Esophagus squamous epithelium (tissue), 5 donors: ENCODE measurements at regions not wholly inside any gene's neighbourhood (a gene's known extent, or its start where the extent isn't known, plus 50 kb on each side); places are given as distances from the start of the nearest gene placed in this dataset.
"Not testable (repeated sequence)": the region's sequence is repeated elsewhere in the genome, so short reads cannot be mapped to it uniquely, and the experiment has no call there.

Source experiments
- DNase-seq: peaks from one replicate; lab custom pipeline; 2025; lab: John Stamatoyannopoulos, UW
- H3K27ac ChIP-seq, 4 donors: fragments of 200-600 bp; sonication (generic); one replicate each; pipeline ENCODE4 v1.5.1; 2016 to 2019; ENCODE audit warnings: mild to moderate bottlenecking in 1 of 4
- H3K27me3 ChIP-seq, 4 donors: fragments of 200-600 bp; sonication (generic); 1 replicate in 3 of 4; 2 replicates in 1 of 4; pipeline versions ENCODE4 v1.5.1 to v1.6.0; 2017 to 2021; ENCODE audit warnings: antibody characterized with exemption in 1 of 4
- H3K36me3 ChIP-seq, 3 donors: fragments of 200-600 bp; sonication (generic); one replicate each; pipeline ENCODE4 v1.5.1; 2016 to 2019
- H3K4me1 ChIP-seq, 3 donors: fragments of 200-600 bp; sonication (generic); one replicate each; pipeline ENCODE4 v1.5.1; 2017 to 2019
- H3K4me3 ChIP-seq, 4 donors: fragments of 200-600 bp; sonication (generic); 1 replicate in 3 of 4; 2 replicates in 1 of 4; pipeline ENCODE4 v1.5.1; 2016 to 2019; ENCODE audit warnings: mild to moderate bottlenecking in 2 of 4, moderate library complexity in 1 of 4
- H3K9me3 ChIP-seq, 3 donors: fragments of 200-600 bp; sonication (generic); one replicate each; pipeline ENCODE4 v1.5.1; 2016 to 2019
- CTCF ChIP-seq, 6 experiments: fragments of 450-650 bp in 4 of 6; fragments of 200-600 bp in 2 of 6; sonication (generic) in 2 of 6; IDR thresholded peaks; one replicate each; pipeline ENCODE4 v1.5.1; 2016 to 2019; ENCODE audit warnings: antibody characterized with exemption in 6 of 6, mild to moderate bottlenecking in 4 of 6, moderate library complexity in 4 of 6
- POLR2A ChIP-seq, 4 donors: fragments of 450-650 bp; IDR thresholded peaks; one replicate each; pipeline ENCODE4 v1.6.1; 2017; ENCODE audit warnings: antibody characterized with exemption in 4 of 4, mild to moderate bottlenecking in 4 of 4, moderate library complexity in 3 of 4
- WGBS, 2 donors: methylation state at CpG; one replicate each; pipeline ENCODE4 v1.1.5; 2018; 5-methylcytosine and 5-hydroxymethylcytosine counted together
- intact Hi-C: fragments of 100-400 bp; cut with DNase I; formaldehyde crosslinking; loops from one replicate; pipeline ENCODE4 v1.15.0; 2022
- donor health status: DM: yes; HTN: yes; CAD: no.

- Histone ChIP-seq H3K4me3 (no peak overlapping the region), H3K9me3 (no peaks in the 10 kb centered on the region), H3K27me3 (no peaks in the 10 kb centered on the region), H3K4me1 (no peaks in the 10 kb centered on the region), H3K36me3 (no peaks in the 10 kb centered on the region), H3K27ac (no peak overlapping the region)
- intact Hi-C loops: no loop called here
- DNase-seq: no peak
- WGBS, 2 donors: 57 to 72% methylated on average over 3 of the region's 3 CpGs
- TF ChIP-seq CTCF (IDR thresholded peaks at IDR 0.05) (no peak), POLR2A (IDR thresholded peaks at IDR 0.05) (no peak)
These were observed 117.6 kb downstream of the MRPL39 start for GRCh38 chr21:25489673-25490072.

DNA sequence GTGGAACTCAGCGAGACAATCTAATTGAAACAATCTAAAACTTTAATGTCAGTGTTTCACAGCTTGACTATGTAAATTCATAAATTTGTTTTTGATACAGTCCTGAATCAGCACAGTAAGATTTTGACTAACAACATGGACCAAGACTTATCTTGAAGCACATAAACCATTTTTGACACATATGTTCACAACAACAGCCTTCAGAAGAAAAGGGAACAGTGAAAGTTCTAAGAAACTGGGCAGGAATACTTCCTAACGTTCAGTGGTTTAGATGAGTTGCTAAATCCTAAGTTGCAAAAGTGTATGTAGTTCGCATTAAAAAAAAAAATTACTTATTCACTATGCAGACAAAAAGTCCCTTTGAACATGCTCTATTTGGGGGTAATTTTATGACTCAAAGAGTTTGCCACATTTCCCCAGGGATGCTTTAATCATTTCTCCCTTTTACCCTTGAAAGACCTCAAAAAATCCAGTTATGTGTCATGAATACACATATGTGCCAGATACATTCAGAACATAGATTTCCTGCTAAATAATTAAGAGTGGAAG lies 120.2 kb downstream of the MRPL39 start:
- no peaks in the 10 kb centered on the region for H3K4me1 ChIP-seq
- WGBS, 2 donors: 53 to 62% methylated on average over 3 of the region's 3 CpGs
- intact Hi-C loops: no loop called here
- DNase-seq: no peak
- no peak overlapping the region for H3K27ac ChIP-seq
- H3K36me3 ChIP-seq: no peaks in the 10 kb centered on the region
- no peak for TF ChIP-seq CTCF (IDR thresholded peaks at IDR 0.05)
- TF ChIP-seq POLR2A (IDR thresholded peaks at IDR 0.05): no peak
- no peaks in the 10 kb centered on the region for H3K27me3 ChIP-seq
- peaks cover 0 to 6% (median 1%) of the 10 kb centered on the region in 3 donors for H3K9me3 ChIP-seq
- no peak overlapping the region for H3K4me3 ChIP-seq

GRCh38 chr21:25485914-25486313 lies 121.4 kb downstream of the MRPL39 start:
- no peak for TF ChIP-seq CTCF (IDR thresholded peaks at IDR 0.05)
- TF ChIP-seq POLR2A (IDR thresholded peaks at IDR 0.05): no peak
- H3K9me3 ChIP-seq: peaks cover 0 to 6% (median 6%) of the 10 kb centered on the region in 3 donors
- DNase-seq: no peak
- no peak overlapping the region for H3K27ac ChIP-seq
- no peaks in the 10 kb centered on the region for H3K36me3 ChIP-seq
- 63 to 64% methylated on average over 2 of the region's 2 CpGs for WGBS, 2 donors
- intact Hi-C loops: no loop called here
- H3K4me3 ChIP-seq: no peak overlapping the region
- no peaks in the 10 kb centered on the region for H3K4me1 ChIP-seq
- no peaks in the 10 kb centered on the region for H3K27me3 ChIP-seq

- H3K4me1 ChIP-seq: no peaks in the 10 kb centered on the region
- no peak for DNase-seq
- H3K36me3 ChIP-seq: no peaks in the 10 kb centered on the region
- intact Hi-C loops: no loop called here
- H3K4me3 ChIP-seq: no peak overlapping the region
- no peaks in the 10 kb centered on the region for H3K27me3 ChIP-seq
- TF ChIP-seq POLR2A (IDR thresholded peaks at IDR 0.05): no peak
- no peak for TF ChIP-seq CTCF (IDR thresholded peaks at IDR 0.05)
- H3K9me3 ChIP-seq: peaks cover 0 to 2% (median 0%) of the 10 kb centered on the region in 3 donors
- H3K27ac ChIP-seq: no peak overlapping the region
These were observed 139.4 kb downstream of the MRPL39 start for GRCh38 chr21:25467896-25468295.

DNA sequence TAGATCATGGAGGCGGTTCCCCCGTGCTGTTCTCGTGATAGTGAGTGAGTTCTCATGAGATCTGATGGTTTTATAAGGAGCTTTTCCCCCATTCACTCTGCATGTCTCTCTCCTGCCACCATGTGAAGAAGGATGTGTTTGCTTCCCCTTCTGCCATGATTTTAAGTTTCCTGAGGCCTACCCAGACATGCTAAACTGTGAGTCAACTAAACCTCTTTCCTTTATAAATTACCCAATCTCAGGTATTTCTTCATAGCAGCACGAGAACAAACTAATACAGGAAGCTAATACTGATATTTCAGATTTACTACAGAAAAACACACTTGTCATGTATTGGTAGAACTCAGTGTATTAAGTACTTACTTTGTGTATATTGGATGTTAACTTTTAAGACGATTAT lies 140.2 kb downstream of the MRPL39 start:
- H3K36me3 ChIP-seq, H3K27ac ChIP-seq, H3K9me3 ChIP-seq, H3K4me1 ChIP-seq, DNase-seq, H3K27me3 ChIP-seq, intact Hi-C loops, H3K4me3 ChIP-seq: not testable (repeated sequence)
- WGBS, 2 donors: 67 to 73% methylated on average over 5 of the region's 5 CpGs

DNA sequence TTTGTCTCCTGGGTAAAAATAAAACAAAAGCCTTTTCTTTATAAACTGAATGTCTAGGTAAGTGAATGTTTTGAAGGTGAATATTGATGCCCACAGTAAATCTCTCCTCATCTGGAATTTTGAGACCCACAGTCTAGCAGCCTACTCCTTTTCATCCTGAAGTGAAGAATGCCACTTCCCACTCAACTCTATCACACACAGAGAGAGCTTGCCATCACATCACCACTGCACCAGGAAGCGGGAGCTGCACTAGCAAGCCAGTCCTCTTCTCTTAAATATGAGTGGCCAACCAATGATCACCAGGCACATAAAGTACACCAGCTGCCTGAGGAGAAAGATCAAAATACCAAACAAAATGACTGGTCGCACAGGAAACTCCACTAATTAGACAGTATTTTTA lies 140.8 kb downstream of the MRPL39 start:
- Histone ChIP-seq H3K4me1 (no peaks in the 10 kb centered on the region), H3K27me3 (no peaks in the 10 kb centered on the region), H3K27ac (no peak overlapping the region), H3K36me3 (no peaks in the 10 kb centered on the region), H3K9me3 (no peaks in the 10 kb centered on the region), H3K4me3 (no peak overlapping the region)
- DNase-seq: no peak
- intact Hi-C loops: no loop called here
- 88 to 97% methylated on average over 2 of the region's 2 CpGs for WGBS, 2 donors
- TF ChIP-seq POLR2A (IDR thresholded peaks at IDR 0.05) (no peak), CTCF (IDR thresholded peaks at IDR 0.05) (no peak)
